ENCODE measurements at regions not wholly inside any gene's neighbourhood (a gene's known extent, or its start where the extent isn't known, plus 50 kb on each side); places are given as distances from the start of the nearest gene placed in this dataset.

DNA sequence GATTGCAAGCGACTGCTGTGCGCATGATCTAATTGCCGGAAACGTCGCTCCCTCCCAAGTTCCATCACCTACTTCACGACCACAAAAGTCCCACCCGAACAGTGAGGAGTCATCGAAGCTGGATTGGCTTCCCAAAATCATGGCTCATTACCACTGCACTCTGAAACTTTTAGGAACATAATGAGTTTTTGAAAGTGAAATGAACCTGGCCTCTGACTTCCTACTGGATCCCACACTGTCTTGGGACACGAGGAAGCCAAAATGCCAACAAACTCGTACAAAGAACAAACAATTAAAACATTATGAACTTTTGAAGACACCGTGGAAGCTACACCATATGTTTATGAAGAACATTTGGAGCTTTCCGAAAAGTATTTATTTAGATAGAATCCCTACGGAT, 334.8 kb upstream of the TMPO start:
- no peaks in the 10 kb centered on the region for H3K36me3 ChIP-seq (ENCODE audit: insufficient read depth, low read length)
- H3K4me3 ChIP-seq (ENCODE audit: low read length), result no peak overlapping the region
- no peaks in the 10 kb centered on the region for H3K9me2 ChIP-seq (ENCODE audit: insufficient read depth, low read length)
- H4K20me1 ChIP-seq (ENCODE audit: insufficient read depth), result no peaks in the 10 kb centered on the region
- no peaks in the 10 kb centered on the region for H3F3A ChIP-seq (ENCODE audit: insufficient read depth, low read length, poor library complexity, severe bottlenecking)
- no peak overlapping the region for H2AFZ ChIP-seq (ENCODE audit: low read depth, low read length)
- H3K9me3 ChIP-seq (ENCODE audit: low read length), result no peaks in the 10 kb centered on the region
- TF ChIP-seq, protein P1, sequence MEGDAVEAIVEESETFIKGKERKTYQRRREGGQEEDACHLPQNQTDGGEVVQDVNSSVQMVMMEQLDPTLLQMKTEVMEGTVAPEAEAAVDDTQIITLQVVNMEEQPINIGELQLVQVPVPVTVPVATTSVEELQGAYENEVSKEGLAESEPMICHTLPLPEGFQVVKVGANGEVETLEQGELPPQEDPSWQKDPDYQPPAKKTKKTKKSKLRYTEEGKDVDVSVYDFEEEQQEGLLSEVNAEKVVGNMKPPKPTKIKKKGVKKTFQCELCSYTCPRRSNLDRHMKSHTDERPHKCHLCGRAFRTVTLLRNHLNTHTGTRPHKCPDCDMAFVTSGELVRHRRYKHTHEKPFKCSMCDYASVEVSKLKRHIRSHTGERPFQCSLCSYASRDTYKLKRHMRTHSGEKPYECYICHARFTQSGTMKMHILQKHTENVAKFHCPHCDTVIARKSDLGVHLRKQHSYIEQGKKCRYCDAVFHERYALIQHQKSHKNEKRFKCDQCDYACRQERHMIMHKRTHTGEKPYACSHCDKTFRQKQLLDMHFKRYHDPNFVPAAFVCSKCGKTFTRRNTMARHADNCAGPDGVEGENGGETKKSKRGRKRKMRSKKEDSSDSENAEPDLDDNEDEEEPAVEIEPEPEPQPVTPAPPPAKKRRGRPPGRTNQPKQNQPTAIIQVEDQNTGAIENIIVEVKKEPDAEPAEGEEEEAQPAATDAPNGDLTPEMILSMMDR (IDR thresholded peaks at IDR 0.05; ENCODE audit: poor library complexity, severe bottlenecking), result no peak
- TF ChIP-seq TAF1 (IDR thresholded peaks at IDR 0.05; ENCODE audit: low read depth) (no peak), POLR2AphosphoS5 (IDR thresholded peaks at IDR 0.05) (no peak), MXI1 (conservative IDR thresholded peaks at IDR 0.05; ENCODE audit: poor library complexity, severe bottlenecking) (no peak), EP300 (conservative IDR thresholded peaks at IDR 0.05; ENCODE audit: poor library complexity, severe bottlenecking) (no peak), EZH2 (IDR thresholded peaks at IDR 0.05; ENCODE audit: borderline replicate concordance, insufficient read depth, low read length, poor library complexity, severe bottlenecking) (no peak), RAD21 (conservative IDR thresholded peaks at IDR 0.05) (no peak), SMC3 (conservative IDR thresholded peaks at IDR 0.05; ENCODE audit: poor library complexity) (no peak)
- TF ChIP-seq, protein P2, sequence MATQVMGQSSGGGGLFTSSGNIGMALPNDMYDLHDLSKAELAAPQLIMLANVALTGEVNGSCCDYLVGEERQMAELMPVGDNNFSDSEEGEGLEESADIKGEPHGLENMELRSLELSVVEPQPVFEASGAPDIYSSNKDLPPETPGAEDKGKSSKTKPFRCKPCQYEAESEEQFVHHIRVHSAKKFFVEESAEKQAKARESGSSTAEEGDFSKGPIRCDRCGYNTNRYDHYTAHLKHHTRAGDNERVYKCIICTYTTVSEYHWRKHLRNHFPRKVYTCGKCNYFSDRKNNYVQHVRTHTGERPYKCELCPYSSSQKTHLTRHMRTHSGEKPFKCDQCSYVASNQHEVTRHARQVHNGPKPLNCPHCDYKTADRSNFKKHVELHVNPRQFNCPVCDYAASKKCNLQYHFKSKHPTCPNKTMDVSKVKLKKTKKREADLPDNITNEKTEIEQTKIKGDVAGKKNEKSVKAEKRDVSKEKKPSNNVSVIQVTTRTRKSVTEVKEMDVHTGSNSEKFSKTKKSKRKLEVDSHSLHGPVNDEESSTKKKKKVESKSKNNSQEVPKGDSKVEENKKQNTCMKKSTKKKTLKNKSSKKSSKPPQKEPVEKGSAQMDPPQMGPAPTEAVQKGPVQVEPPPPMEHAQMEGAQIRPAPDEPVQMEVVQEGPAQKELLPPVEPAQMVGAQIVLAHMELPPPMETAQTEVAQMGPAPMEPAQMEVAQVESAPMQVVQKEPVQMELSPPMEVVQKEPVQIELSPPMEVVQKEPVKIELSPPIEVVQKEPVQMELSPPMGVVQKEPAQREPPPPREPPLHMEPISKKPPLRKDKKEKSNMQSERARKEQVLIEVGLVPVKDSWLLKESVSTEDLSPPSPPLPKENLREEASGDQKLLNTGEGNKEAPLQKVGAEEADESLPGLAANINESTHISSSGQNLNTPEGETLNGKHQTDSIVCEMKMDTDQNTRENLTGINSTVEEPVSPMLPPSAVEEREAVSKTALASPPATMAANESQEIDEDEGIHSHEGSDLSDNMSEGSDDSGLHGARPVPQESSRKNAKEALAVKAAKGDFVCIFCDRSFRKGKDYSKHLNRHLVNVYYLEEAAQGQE (IDR thresholded peaks at IDR 0.05; ENCODE audit: borderline replicate concordance), result no peak
- no peak overlapping the region for H3K27ac ChIP-seq (ENCODE audit: low read length)
- no peak overlapping the region for H3K4me2 ChIP-seq (ENCODE audit: low read length)
- no peak overlapping the region for H3K9ac ChIP-seq (ENCODE audit: low read length)
- H3K79me2 ChIP-seq (replicated peaks; ENCODE audit: insufficient read depth, low read length), result no peaks in the 10 kb centered on the region
- H3K27me3 ChIP-seq (ENCODE audit: insufficient read depth, low read depth, low read length), result no peaks in the 10 kb centered on the region

DNA sequence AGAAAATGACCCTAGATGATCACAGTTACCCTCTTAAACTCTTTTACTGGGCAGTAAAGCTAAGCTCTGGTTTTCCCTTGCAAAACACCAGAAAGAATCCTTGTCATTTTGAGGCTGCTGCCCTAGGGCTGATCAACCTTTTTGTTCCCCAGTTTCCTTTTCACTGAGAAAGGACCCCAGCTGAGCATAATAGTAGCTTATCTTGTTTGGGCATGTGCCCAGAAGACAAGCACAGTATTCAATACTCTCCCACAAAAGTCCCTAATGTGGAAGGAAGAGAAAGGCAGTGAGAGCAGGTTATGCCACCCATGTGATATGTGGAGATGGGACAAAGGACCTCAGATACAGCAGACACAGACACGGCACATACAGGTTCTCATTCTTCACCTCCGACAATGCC, 332.6 kb upstream of the TMPO start:
- TF ChIP-seq EP300 (conservative IDR thresholded peaks at IDR 0.05; ENCODE audit: poor library complexity, severe bottlenecking) (no peak), RAD21 (conservative IDR thresholded peaks at IDR 0.05) (no peak), POLR2AphosphoS5 (IDR thresholded peaks at IDR 0.05) (no peak), EZH2 (IDR thresholded peaks at IDR 0.05; ENCODE audit: borderline replicate concordance, insufficient read depth, low read length, poor library complexity, severe bottlenecking) (no peak), MXI1 (conservative IDR thresholded peaks at IDR 0.05; ENCODE audit: poor library complexity, severe bottlenecking) (no peak), TAF1 (IDR thresholded peaks at IDR 0.05; ENCODE audit: low read depth) (no peak)
- TF ChIP-seq, protein P1 (IDR thresholded peaks at IDR 0.05; ENCODE audit: poor library complexity, severe bottlenecking), result no peak
- H4K20me1 ChIP-seq (ENCODE audit: insufficient read depth), result no peaks in the 10 kb centered on the region
- no peak overlapping the region for H3K4me3 ChIP-seq (ENCODE audit: low read length)
- H3K36me3 ChIP-seq (ENCODE audit: insufficient read depth, low read length), result no peaks in the 10 kb centered on the region
- H3K27me3 ChIP-seq (ENCODE audit: insufficient read depth, low read depth, low read length), result no peaks in the 10 kb centered on the region
- H3K79me2 ChIP-seq (replicated peaks; ENCODE audit: insufficient read depth, low read length), result no peaks in the 10 kb centered on the region
- H3K9ac ChIP-seq (ENCODE audit: low read length), result no peak overlapping the region
- no peak overlapping the region for H3K4me2 ChIP-seq (ENCODE audit: low read length)
- no peak overlapping the region for H2AFZ ChIP-seq (ENCODE audit: low read depth, low read length)
- H3K27ac ChIP-seq (ENCODE audit: low read length), result no peak overlapping the region
- no peaks in the 10 kb centered on the region for H3F3A ChIP-seq (ENCODE audit: insufficient read depth, low read length, poor library complexity, severe bottlenecking)
- no peaks in the 10 kb centered on the region for H3K9me2 ChIP-seq (ENCODE audit: insufficient read depth, low read length)
- no peaks in the 10 kb centered on the region for H3K9me3 ChIP-seq (ENCODE audit: low read length)

Data from neural cell (in vitro differentiated cells).